ENCODE measurements at regions not wholly inside any gene's neighbourhood (a gene's known extent, or its start where the extent isn't known, plus 50 kb on each side); places are given as distances from the start of the nearest gene placed in this dataset.

DNA sequence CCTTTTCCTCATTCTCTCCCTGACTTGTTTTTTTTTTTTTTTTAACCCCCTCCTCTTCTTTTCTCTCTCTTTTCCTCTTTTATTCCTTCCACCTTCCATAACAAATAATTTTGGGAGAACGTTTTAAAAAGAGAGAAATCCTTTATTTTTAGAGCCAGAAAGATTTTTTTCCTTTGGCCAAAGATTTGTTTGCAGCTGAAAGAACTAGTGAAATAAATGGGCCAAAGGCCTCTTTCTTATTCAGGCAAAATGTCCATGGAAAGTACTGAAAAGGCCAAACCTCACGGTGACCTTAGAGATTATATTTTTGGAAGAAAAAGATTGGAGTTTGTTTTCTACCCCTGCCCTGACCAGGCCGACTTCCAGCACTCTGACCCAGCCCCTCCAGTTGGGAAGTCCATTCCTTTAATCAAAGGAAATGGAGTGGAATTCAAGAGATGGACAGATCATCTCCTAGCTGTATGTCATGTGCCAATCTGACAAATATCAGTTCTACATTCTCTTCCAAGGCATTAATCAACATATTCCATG, 214.3 kb upstream of the ADAMTS9 start:
- Histone ChIP-seq H3K27ac (ENCODE audit: low read depth, low read length, severe bottlenecking) (no peak overlapping the region), H3K4me3 (ENCODE audit: extremely low read depth, insufficient read depth, low read length, poor library complexity, severe bottlenecking) (no peak overlapping the region), H3K9me3 (ENCODE audit: control insufficient read depth, low read length) (no peaks in the 10 kb centered on the region), H3K36me3 (ENCODE audit: control insufficient read depth, insufficient read depth, low read length) (no peaks in the 10 kb centered on the region), H3K4me1 (ENCODE audit: control insufficient read depth, insufficient read depth, low read length, poor library complexity, severe bottlenecking) (peaks cover 8% of the 10 kb centered on the region)
- WGBS, 2 experiments (ENCODE audit: insufficient coverage in 2 of 2): 100% methylated on average over 1 of the region's 3 CpGs; no CpG with 5 or more reads in 1 of the 2 experiments

DNA sequence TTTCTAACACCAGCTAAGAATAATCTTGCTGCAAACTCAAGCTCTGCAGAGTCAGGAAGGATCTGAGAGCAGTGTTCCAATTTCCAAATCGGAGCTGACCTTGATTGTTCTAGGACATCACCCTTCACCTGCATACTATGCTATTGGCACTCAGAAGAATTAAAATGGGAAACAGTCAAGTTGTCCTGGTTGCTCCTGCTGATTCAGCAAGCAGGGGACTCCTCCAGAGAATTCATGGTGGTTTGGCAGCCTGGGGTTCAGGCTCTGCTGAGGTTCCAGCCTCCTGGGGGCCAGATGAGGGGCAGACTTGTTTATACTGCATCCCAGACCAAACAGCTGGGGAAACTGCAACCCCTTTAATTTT, 213.7 kb upstream of the ADAMTS9 start:
- Histone ChIP-seq H3K4me3 (ENCODE audit: extremely low read depth, insufficient read depth, low read length, poor library complexity, severe bottlenecking) (no peak overlapping the region), H3K9me3 (ENCODE audit: control insufficient read depth, low read length) (no peaks in the 10 kb centered on the region), H3K4me1 (ENCODE audit: control insufficient read depth, insufficient read depth, low read length, poor library complexity, severe bottlenecking) (peaks cover 5% of the 10 kb centered on the region), H3K27ac (ENCODE audit: low read depth, low read length, severe bottlenecking) (no peak overlapping the region), H3K36me3 (ENCODE audit: control insufficient read depth, insufficient read depth, low read length) (no peaks in the 10 kb centered on the region)
- WGBS, 2 experiments (ENCODE audit: insufficient coverage in 2 of 2): no CpG with 5 or more reads among the region's 1 CpG

DNA sequence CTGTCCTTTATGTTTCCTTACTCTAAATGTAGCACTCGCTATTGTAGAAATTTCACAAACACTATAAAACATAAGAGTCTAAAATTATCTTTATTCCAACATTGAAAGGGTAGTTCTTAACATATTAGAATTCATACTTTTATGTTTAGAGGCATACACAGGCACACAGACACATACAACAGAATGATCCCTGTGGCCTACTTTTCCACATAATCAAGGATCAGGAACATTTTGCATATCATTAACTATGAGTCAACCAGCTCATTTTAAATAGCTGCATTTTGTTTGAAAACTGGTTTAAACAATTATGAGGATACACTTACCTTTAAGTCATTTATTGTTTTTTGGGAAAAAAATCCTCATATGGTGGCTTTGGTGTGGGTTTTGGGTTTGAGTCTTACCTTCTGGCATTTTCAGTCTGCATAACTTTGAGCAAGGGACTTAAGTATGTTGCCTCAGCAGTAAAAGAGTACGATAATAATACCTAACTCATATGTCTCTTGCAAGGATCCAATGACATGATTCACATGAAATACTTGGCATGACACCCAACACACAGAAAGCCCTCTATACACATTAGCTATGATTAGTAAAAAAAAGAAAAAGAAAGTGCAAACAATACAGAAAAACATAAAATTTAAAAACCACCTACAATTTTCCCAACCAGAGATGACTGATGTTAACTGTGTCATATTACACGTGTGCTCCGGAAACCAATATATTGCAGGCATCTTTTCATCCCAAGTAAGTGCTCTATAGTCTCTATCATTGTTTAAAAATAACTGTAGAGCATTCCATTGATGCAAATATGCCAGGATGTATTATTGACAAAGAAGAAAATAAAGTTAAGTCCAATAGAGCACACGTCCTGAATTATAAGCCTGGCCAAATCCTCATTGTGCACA, 213.1 kb upstream of the ADAMTS9 start:
- H3K9me3 ChIP-seq (ENCODE audit: control insufficient read depth, low read length): no peaks in the 10 kb centered on the region
- no peak overlapping the region for H3K4me3 ChIP-seq (ENCODE audit: extremely low read depth, insufficient read depth, low read length, poor library complexity, severe bottlenecking)
- WGBS, 2 experiments (ENCODE audit: insufficient coverage in 2 of 2): 88% methylated on average over 1 of the region's 5 CpGs; no CpG with 5 or more reads in 1 of the 2 experiments
- no peaks in the 10 kb centered on the region for H3K4me1 ChIP-seq (ENCODE audit: control insufficient read depth, insufficient read depth, low read length, poor library complexity, severe bottlenecking)
- H3K36me3 ChIP-seq (ENCODE audit: control insufficient read depth, insufficient read depth, low read length): no peaks in the 10 kb centered on the region
- no peak overlapping the region for H3K27ac ChIP-seq (ENCODE audit: low read depth, low read length, severe bottlenecking)

DNA sequence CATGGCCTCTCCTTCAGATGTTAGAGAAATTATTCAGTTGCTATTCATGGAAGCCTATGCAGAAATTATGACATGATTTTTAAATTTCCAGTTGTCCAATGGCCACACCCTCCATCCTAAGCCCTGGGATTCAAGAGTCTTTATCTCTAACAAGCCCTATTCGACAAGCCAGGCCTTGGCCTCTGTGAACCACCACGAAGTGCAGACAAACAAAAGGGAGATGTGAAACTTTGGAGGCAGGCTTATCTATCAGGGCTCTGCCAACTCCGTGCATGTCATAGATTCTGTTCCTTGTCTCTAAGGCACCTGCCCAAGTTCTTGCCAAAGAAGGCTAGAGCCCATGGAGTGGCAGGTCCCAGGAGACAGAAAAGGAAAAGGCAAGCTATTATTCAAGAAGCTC, 212.4 kb upstream of the ADAMTS9 start:
- Histone ChIP-seq H3K4me1 (ENCODE audit: control insufficient read depth, insufficient read depth, low read length, poor library complexity, severe bottlenecking) (no peaks in the 10 kb centered on the region), H3K27ac (ENCODE audit: low read depth, low read length, severe bottlenecking) (no peak overlapping the region), H3K9me3 (ENCODE audit: control insufficient read depth, low read length) (no peaks in the 10 kb centered on the region), H3K36me3 (ENCODE audit: control insufficient read depth, insufficient read depth, low read length) (no peaks in the 10 kb centered on the region), H3K4me3 (ENCODE audit: extremely low read depth, insufficient read depth, low read length, poor library complexity, severe bottlenecking) (no peak overlapping the region)
- 94 to 100% methylated on average over 1 to 3 of the region's 3 CpGs for WGBS, 2 experiments (ENCODE audit: insufficient coverage in 2 of 2)

DNA sequence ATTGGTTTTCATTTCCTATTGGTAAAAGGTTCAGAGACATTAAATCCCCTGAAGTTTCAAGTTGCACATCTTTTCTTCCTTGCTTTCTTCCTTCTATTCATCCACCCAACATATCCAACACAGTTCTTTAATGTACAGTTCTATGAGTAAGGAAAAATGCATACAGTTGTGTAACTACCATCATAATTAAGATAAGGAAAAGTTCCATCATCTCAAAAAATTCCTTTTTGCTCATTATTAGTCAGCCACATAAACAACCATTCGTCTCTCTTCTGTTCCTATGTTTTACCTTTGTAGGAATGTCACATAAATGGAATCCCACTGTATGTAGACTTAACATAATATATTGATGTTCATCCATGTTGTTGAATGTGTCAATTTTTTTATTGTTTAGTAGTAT, 211.1 kb upstream of the ADAMTS9 start:
- H3K4me1 ChIP-seq (ENCODE audit: control insufficient read depth, insufficient read depth, low read length, poor library complexity, severe bottlenecking): no peaks in the 10 kb centered on the region
- no peaks in the 10 kb centered on the region for H3K9me3 ChIP-seq (ENCODE audit: control insufficient read depth, low read length)
- no peak overlapping the region for H3K27ac ChIP-seq (ENCODE audit: low read depth, low read length, severe bottlenecking)
- H3K4me3 ChIP-seq (ENCODE audit: extremely low read depth, insufficient read depth, low read length, poor library complexity, severe bottlenecking): no peak overlapping the region
- no peaks in the 10 kb centered on the region for H3K36me3 ChIP-seq (ENCODE audit: control insufficient read depth, insufficient read depth, low read length)
- no CpG with 5 or more reads among the region's 1 CpG for WGBS, 2 experiments (ENCODE audit: insufficient coverage in 2 of 2)

GRCh38 chr3:64895991-64896895, 208.4 kb upstream of the ADAMTS9 start:
- no peaks in the 10 kb centered on the region for H3K36me3 ChIP-seq (ENCODE audit: control insufficient read depth, insufficient read depth, low read length)
- no peak overlapping the region for H3K27ac ChIP-seq (ENCODE audit: low read depth, low read length, severe bottlenecking)
- H3K4me3 ChIP-seq (ENCODE audit: extremely low read depth, insufficient read depth, low read length, poor library complexity, severe bottlenecking): no peak overlapping the region

GRCh38 chr3:64895106-64895990, 207.5 kb upstream of the ADAMTS9 start:
- Histone ChIP-seq H3K4me3 (ENCODE audit: extremely low read depth, insufficient read depth, low read length, poor library complexity, severe bottlenecking) (no peak overlapping the region), H3K36me3 (ENCODE audit: control insufficient read depth, insufficient read depth, low read length) (no peaks in the 10 kb centered on the region), H3K4me1 (ENCODE audit: control insufficient read depth, insufficient read depth, low read length, poor library complexity, severe bottlenecking) (no peaks in the 10 kb centered on the region), H3K27ac (ENCODE audit: low read depth, low read length, severe bottlenecking) (no peak overlapping the region), H3K9me3 (ENCODE audit: control insufficient read depth, low read length) (no peaks in the 10 kb centered on the region)
- 53 to 62% methylated on average over 3 to 4 of the region's 6 CpGs for WGBS, 2 experiments (ENCODE audit: insufficient coverage in 2 of 2)

More at GRCh38 chr3:64895991-64896895, 208.4 kb upstream of the ADAMTS9 start:
- H3K4me1 ChIP-seq (ENCODE audit: control insufficient read depth, insufficient read depth, low read length, poor library complexity, severe bottlenecking): no peaks in the 10 kb centered on the region
- H3K9me3 ChIP-seq (ENCODE audit: control insufficient read depth, low read length): no peaks in the 10 kb centered on the region

DNA sequence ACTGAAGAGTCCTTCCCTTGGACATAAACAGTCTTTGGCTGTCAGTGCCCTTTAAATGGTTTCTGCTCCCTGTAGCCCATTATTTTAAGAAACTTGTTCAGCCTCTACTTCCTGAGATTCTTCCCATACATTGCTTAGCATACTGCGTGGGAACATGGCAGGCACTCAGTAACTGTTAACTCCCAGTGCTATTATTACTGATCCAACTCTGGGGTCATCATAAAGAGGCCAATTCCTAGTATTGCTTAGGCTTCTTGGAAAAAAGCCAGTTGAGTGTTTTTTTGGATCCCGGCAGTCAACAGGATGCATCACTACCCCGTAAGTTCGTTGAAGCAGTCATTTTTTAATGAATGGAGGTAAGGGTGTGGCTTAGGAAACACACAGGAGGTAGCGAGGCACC, 206.2 kb upstream of the ADAMTS9 start:
- H3K36me3 ChIP-seq (ENCODE audit: control insufficient read depth, insufficient read depth, low read length): no peaks in the 10 kb centered on the region
- 94% methylated on average over 4 to 5 of the region's 5 CpGs for WGBS, 2 experiments (ENCODE audit: insufficient coverage in 2 of 2)
- no peaks in the 10 kb centered on the region for H3K9me3 ChIP-seq (ENCODE audit: control insufficient read depth, low read length)
- no peak overlapping the region for H3K4me3 ChIP-seq (ENCODE audit: extremely low read depth, insufficient read depth, low read length, poor library complexity, severe bottlenecking)
- no peaks in the 10 kb centered on the region for H3K4me1 ChIP-seq (ENCODE audit: control insufficient read depth, insufficient read depth, low read length, poor library complexity, severe bottlenecking)
- no peak overlapping the region for H3K27ac ChIP-seq (ENCODE audit: low read depth, low read length, severe bottlenecking)

GRCh38 chr3:64892671-64893309, 205.0 kb upstream of the ADAMTS9 start:
- Histone ChIP-seq H3K36me3 (ENCODE audit: control insufficient read depth, insufficient read depth, low read length) (no peaks in the 10 kb centered on the region), H3K4me3 (ENCODE audit: extremely low read depth, insufficient read depth, low read length, poor library complexity, severe bottlenecking) (no peak overlapping the region), H3K27ac (ENCODE audit: low read depth, low read length, severe bottlenecking) (no peak overlapping the region), H3K9me3 (ENCODE audit: control insufficient read depth, low read length) (no peaks in the 10 kb centered on the region), H3K4me1 (ENCODE audit: control insufficient read depth, insufficient read depth, low read length, poor library complexity, severe bottlenecking) (no peaks in the 10 kb centered on the region)
- WGBS, 2 experiments (ENCODE audit: insufficient coverage in 2 of 2): 92 to 94% methylated on average over 1 to 2 of the region's 5 CpGs

- Histone ChIP-seq H3K9me3 (ENCODE audit: control insufficient read depth, low read length) (no peaks in the 10 kb centered on the region), H3K27ac (ENCODE audit: low read depth, low read length, severe bottlenecking) (no peak overlapping the region), H3K4me1 (ENCODE audit: control insufficient read depth, insufficient read depth, low read length, poor library complexity, severe bottlenecking) (no peaks in the 10 kb centered on the region), H3K4me3 (ENCODE audit: extremely low read depth, insufficient read depth, low read length, poor library complexity, severe bottlenecking) (no peak overlapping the region), H3K36me3 (ENCODE audit: control insufficient read depth, insufficient read depth, low read length) (no peaks in the 10 kb centered on the region)
- WGBS, 2 experiments (ENCODE audit: insufficient coverage in 2 of 2): 100% methylated on average over 1 of the region's 2 CpGs
Observed at GRCh38 chr3:64891021-64891420, 203.2 kb upstream of the ADAMTS9 start.
